ENCODE measurements at regions not wholly inside any gene's neighbourhood (a gene's known extent, or its start where the extent isn't known, plus 50 kb on each side); places are given as distances from the start of the nearest gene placed in this dataset.

DNA sequence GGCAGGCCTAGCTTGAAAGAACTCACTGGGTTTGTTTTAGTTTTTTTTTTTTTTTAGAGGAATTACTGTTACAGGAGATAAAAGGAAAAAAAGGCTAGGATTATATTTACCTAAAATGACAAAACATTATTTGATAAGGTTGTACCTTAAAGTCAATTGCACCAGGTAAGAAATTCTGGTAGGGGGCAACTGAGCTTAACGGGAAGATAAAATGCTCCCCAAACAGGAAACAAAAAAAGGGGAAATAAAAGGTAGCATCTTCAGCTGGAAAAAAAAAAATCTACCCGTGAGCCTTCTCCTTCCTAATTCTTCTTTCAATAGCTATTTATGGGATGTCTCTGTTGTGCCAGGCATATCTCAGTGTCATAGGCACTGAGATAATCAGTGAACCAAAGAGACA lies 164.5 kb downstream of the PIK3R1 start:
- no peak for DNase-seq

DNA sequence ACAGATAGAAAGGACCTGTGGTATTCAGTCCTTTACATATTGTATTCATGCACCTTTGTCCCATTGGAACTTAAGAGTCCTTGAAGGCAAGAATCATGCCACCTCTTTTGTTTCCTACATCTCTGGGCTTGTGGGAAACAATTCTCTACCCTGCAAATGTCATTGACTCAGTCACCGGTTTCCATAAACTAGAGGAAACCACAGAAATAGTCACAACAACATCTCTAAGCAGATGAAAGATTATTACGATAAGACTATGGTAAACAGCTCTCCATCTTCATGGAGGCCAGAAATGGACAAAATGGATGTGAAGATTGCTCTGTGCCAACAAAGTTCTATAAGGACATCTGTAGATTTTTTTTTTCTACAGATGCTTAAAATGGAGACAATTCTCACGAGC lies 165.5 kb downstream of the PIK3R1 start:
- DNase-seq = no peak

DNA sequence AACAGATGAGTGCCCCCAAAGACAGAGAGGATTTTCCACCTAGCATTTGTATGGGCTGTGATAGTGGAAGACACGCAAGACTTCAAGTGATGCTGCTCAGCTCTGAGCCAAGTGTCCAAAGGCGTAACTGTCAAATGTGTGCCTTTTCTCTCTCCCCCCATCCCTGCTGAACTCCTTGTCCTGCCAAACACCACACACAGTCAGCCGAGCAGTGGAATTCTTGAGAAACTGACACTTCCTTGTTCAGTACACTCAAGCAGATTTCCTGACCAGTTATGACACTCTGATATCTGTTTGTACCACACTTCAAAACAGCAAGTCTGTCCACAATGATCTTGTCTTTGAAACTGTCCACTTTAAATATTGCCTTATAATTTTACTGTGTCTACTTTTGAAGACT lies 166.4 kb downstream of the PIK3R1 start:
- no peak for DNase-seq

DNA sequence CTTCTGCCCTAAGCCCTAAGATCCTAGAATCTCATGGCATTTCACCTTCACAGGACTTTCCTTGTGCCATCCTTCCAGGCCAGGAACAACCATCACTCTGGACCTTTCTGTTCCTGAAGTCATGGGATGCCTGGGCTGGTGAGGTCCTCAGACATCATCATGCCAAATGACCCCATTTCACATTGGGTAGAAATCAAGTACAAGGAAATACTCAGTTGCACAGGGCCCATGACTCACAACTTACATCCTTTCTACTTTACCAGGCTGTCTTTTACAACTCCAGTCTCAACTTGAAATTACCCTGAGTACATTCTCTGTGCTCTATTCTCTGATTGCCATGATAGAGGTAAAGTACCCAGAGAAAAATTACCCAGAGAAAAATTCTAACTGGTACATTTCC lies 167.1 kb downstream of the PIK3R1 start:
- DNase-seq = no peak

DNA sequence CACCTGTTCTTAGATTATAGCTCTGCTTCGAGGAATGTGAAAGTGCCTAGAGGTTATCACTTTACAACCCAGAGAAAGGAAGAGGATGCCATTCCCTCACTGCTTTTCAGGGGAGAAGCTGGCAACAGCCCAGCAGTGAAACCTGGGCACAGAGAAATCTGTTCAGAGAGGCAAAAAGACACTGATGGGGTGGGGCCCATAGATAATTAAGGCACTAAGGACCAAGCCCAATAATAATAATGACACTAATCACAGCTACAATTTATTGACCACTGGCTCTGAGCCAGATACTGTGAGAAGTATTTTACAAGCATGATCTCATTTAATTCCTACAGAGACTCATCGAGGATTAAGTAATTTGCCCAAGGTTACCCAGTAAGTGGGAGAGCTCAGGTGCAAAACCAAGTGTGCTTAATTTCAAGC lies 168.3 kb downstream of the PIK3R1 start:
- DNase-seq = no peak

DNA sequence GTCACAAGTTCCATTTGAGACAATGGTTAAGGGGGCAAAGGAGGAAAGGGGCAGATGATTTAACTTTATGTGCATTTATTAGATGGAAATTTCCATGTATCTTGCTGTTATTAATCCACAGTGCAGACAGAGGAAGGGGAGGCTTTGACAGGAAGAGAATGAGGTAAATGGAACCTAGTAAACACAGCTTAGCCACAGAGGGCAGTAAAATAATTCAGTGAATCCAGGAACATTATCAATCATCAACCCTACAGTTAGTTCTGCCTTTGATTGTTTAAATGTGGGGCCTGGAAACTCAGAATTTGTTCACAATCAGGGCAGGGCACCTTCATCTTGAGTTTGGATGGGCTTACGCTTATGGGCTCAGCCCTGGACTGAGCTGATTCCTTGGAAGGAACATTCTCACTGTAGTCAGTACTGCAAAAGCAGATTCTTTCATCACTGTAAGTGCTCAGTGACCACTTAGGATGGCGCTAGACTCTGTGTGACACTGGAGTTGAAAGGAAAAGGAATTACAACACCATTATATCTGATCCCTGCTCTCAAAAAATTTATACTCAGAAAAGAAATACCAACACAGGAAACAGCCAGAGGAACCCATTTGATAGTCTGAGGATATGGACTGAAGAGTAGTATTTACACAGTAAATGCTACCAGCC lies 169.5 kb downstream of the PIK3R1 start:
- no peak for DNase-seq

- no peak for DNase-seq
These were observed 170.4 kb downstream of the PIK3R1 start for GRCh38 chr5:68385936-68386335.

- DNase-seq = no peak
These were observed 171.7 kb downstream of the PIK3R1 start for GRCh38 chr5:68387074-68387796.

DNA sequence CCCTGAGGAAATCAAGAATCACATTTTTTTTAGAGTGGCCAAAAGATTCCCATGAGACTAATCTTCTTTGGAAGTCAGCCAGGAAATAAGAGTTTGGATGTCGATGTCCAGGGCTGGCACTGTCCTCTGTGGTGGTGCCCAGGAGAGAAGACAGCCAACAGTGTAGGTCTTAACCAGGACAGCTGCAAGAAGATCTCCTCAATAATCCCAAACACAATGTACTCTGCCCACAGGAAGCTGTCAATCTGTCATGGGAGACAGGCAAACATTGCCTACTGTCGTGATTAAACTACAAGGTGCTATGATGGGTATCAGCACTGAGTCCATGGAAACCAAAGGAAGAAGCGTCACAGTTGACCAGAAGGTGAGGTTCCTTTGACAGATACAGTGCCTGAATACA lies 174.1 kb downstream of the PIK3R1 start:
- DNase-seq = no peak

DNA sequence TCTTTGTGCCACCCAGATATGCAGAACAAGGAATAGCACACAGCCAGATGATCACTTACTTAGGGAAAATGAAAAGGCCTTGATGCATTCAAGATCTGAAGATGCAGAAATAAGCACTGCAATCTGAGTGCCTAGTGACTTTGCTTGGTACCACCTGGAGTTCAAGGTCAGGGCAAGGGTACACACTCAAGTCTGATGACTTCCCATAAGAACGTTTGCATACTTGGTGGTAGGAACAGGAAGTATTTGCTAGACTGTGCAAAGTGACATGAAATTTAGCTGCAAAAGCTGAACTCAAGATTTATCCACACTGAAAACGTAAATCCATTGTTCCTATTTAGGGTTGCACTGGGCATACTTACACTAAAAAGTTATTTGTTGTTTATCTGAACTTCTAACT lies 177.1 kb downstream of the PIK3R1 start:
- no peak for DNase-seq

DNA sequence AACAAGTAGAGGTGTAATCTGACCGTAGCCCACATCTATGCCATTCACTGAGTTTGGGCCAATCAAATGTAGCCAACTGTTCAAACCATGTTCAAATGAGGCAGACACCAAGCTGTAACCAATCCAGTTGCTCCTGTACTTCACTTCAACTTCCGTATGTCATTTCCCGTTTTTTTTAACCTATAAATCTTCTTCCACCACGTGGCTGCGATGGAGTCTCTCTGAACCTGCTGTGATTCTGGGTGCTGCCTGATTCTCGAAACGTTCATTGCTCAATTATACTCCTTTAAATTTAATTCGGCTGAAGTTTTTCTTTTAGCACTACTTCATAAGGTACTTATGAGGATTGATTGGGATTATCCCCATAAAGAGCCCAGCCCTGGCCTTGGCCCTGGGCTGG lies 179.7 kb downstream of the PIK3R1 start:
- no peak for DNase-seq

DNA sequence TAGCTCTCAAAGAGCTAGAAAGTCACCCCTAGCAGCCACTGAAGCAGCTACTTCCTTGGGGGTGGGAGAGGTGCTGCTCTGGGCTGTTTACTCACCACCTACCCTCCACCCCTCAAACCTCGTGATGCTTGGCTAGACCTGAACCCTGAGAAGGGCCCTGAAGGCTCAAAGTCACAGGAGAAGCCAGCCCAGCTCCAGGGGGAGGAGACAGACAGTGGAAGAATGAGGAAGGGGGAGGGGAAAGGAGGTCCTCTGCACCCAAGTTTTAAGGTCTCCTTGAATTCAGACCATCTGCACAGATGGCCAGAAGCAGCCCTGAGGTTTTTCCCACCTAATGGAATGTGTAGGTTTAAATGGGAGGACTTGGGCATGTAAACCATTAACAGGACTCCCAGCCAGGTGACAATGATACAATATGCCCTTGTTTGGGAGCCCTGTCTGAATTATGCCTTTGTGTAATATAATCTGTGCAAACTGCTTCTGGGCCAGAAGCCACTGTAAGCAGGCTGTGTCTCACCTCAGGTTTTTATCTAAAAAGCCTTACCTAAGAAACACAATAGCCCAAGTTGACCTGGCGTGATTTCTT lies 180.5 kb downstream of the PIK3R1 start:
- DNase-seq = peak; percentile 76

GRCh38 chr5:68396722-68397121 lies 181.2 kb downstream of the PIK3R1 start:
- peak; percentile 87 for DNase-seq

GRCh38 chr5:68398146-68398812 lies 182.7 kb downstream of the PIK3R1 start:
- DNase-seq = no peak

DNA sequence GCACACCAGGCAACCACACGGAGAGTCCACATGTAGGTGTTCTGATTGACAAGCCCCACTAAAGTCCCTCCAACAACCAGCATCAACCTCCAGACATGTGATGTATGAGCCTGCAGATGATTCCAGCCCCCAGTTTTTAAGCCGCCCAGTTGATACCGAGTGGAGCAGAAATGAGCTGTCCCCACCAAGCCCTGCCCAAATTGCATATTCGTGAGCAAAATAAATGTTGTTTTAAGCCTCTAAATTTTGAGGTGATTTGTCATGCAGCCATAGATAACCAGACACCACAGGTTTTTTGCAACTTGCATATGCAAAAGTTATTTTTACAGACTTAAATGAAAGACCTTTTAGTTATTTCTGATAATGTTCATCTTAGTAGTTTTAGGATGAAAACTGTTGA lies 187.7 kb downstream of the PIK3R1 start:
- DNase-seq = no peak

- DNase-seq = no peak
These were observed 188.7 kb downstream of the PIK3R1 start for GRCh38 chr5:68404246-68404645.

DNA sequence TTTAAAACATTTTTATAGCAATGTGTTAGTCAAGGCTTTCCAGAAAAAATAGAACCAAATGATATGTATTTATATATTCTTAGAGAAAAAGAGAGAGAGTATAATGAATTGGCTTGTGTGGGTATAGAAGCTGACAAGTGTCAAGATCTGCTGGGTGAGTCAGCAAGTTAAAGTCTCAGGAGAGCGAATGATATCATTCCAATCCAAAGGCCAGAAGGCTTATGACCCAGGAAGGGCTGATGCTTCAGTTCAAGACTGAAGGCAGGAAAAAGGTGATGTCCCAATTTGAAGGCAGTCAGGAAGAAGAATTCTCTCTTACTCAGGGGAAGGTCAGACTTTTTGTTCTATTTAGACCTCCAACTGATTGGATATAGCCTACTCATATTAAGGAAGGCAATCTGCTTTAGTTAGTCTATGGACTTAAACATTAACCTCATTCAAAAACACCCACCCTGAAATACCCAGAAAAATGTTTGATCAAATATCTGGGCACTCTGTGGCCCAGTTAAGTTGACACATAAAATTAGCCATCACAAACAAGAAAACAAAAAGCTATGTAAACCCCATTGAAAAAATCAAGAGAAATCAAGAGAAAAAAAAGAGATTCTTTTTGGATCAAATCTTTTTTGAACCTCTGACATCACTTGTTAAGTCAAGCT lies 189.6 kb downstream of the PIK3R1 start:
- no peak for DNase-seq

GRCh38 chr5:68405784-68406743 lies 190.5 kb downstream of the PIK3R1 start:
- no peak for DNase-seq

DNA sequence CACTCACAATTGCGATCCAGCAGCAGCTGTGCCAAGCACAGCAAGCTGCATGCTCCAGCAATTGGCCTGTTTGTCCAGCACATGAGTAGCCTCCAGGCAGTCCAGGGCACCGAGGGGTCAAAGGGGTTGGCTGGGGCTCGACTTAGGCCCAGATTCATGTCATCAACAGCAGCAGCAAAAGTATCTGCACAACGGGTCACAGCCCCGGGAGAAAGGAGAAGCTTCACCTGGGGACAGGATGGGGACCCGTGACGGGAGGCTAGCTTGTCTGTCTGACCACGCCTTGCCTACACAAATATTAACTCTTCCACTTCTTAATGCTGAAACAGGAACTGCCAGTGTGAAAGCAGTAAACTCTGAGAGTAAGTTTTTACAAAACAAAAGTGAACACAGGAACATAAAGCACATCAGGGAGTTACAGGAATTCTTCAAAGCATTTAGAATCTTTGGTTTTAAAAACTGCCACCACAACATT lies 191.2 kb downstream of the PIK3R1 start:
- no peak for DNase-seq

DNA sequence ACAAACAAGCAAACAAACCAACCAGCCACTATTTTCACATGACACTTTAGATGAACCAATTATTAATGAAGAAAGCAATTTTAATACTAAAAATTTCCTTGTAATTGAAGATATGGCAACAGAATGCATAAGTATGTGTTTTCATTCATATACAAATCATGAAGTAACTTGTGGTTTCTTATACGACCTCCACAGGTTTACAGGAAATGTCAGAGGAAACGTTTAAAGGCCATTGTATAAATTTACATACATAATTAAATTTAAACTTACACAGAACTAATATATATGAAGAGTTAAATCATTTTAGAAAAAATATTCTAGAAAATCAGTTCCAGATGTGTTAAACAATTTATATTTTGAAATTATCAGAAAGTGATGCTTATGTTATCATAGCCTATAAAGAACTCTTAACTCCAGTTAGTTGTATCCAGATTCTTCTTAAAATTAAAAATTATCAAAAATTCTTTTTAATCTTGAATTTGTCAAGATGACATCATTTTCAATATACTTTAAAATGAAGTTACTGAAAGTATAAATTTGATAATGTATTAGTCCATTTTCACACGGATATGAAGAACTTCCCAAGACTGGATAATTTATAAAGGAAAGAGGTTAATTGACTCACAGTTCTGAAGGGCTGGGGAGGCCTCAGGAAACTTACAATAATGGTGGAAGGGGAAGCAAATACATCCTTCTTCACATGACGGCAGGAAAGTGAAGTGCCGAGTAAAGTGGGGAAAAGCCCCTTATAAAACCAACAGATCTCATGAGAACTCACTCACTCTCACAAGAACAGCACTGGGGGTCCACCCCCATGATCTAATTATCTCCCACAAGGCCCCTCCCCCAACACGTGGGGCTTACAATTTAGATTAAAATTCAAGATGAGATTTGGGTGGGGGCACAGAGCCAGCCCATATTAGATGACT lies 192.0 kb downstream of the PIK3R1 start:
- DNase-seq = no peak

DNA sequence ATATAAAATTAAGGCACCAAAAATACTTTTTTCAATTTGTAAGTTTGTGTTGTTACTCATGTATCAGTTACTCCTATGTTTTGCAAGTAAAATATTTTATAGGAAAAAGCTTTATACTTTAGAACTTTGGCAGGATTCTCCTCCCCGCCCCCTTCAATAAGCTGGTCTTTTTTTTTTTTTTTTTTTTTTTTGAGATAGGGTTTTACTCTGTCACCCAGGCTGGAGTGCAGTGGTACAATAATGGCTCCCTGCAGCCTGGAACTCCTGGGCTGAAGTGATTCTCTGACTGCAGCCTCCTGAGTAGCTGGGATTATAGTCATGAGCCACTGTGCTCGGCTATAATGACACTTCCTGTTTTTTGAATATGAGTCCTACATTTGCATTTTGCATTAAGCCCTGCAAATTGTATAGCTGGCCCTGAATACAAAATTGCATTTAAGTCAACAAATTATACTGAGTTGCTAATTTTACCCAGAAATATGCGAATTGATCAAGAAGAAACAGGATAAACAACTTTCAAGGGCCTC lies 192.9 kb downstream of the PIK3R1 start:
- DNase-seq = no peak

Data from NCI-H2029 (cell line).